Adrenal gland (tissue), 5 donors: ENCODE measurements at regions not wholly inside any gene's neighbourhood (a gene's known extent, or its start where the extent isn't known, plus 50 kb on each side); places are given as distances from the start of the nearest gene placed in this dataset.

Source experiments
- POLR2A ChIP-seq, 2 donors: fragments of 450-650 bp; IDR thresholded peaks; one replicate each; pipeline ENCODE4 v1.6.1; 2017; ENCODE audit warnings: antibody characterized with exemption in 2 of 2, mild to moderate bottlenecking in 2 of 2, moderate library complexity in 1 of 2
- TF ChIP-seq, protein P1 (sequence below), 6 experiments: fragments of 450-650 bp in 4 of 6; fragments of 200-600 bp in 2 of 6; sonication (generic) in 1 of 6; IDR thresholded peaks; 1 replicate in 5 of 6; 2 replicates in 1 of 6; pipeline versions ENCODE4 v1.5.1 to v1.8.0; 2016 to 2021; ENCODE audit warnings: antibody characterized with exemption in 6 of 6, mild to moderate bottlenecking in 2 of 6, moderate library complexity in 1 of 6
- donor health status: DM: no; HTN: no; CAD: no.

DNA sequence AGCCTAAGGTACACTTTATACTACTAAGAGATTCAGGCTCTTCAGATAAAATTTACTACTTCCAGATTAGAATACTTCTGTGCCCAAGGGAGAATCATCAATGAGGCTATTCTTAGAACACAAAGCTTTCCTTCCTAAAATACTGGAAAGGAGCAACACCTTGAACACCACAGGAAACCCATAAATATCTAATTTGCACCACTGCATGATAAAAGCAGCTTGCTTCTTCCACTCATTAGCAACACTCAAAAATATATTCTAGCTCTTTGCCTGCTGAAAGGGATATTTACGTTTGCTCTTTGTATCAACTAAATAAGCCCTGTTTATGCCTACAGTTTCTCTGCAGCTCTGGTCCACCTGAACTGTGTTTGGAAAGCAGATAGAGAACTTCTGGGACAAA lies 284.3 kb downstream of the RWDD3 start:
- TF ChIP-seq, protein P1, sequence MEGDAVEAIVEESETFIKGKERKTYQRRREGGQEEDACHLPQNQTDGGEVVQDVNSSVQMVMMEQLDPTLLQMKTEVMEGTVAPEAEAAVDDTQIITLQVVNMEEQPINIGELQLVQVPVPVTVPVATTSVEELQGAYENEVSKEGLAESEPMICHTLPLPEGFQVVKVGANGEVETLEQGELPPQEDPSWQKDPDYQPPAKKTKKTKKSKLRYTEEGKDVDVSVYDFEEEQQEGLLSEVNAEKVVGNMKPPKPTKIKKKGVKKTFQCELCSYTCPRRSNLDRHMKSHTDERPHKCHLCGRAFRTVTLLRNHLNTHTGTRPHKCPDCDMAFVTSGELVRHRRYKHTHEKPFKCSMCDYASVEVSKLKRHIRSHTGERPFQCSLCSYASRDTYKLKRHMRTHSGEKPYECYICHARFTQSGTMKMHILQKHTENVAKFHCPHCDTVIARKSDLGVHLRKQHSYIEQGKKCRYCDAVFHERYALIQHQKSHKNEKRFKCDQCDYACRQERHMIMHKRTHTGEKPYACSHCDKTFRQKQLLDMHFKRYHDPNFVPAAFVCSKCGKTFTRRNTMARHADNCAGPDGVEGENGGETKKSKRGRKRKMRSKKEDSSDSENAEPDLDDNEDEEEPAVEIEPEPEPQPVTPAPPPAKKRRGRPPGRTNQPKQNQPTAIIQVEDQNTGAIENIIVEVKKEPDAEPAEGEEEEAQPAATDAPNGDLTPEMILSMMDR (IDR thresholded peaks at IDR 0.05): no peak
- no peak for TF ChIP-seq POLR2A (IDR thresholded peaks at IDR 0.05)
